GM18873 (cell line): ENCODE measurements at regions not wholly inside any gene's neighbourhood (a gene's known extent, or its start where the extent isn't known, plus 50 kb on each side); places are given as distances from the start of the nearest gene placed in this dataset.
"Not testable (repeated sequence)": the region's sequence is repeated elsewhere in the genome, so short reads cannot be mapped to it uniquely, and the experiment has no call there.

ENCODE experiments used
- ATAC-seq: cut with Tn5 transposase; IDR thresholded peaks from one replicate; pipeline ENCODE4 v1.9.1; 2021; ENCODE audit warnings: mild to moderate bottlenecking, moderate library complexity, moderate number of reproducible peaks; ENCODE audit not compliant: unreplicated experiment, low FRiP score

GRCh38 chr2:138296365-138296764, 205.2 kb upstream of the SPOPL start:
- ATAC-seq: no peak

DNA sequence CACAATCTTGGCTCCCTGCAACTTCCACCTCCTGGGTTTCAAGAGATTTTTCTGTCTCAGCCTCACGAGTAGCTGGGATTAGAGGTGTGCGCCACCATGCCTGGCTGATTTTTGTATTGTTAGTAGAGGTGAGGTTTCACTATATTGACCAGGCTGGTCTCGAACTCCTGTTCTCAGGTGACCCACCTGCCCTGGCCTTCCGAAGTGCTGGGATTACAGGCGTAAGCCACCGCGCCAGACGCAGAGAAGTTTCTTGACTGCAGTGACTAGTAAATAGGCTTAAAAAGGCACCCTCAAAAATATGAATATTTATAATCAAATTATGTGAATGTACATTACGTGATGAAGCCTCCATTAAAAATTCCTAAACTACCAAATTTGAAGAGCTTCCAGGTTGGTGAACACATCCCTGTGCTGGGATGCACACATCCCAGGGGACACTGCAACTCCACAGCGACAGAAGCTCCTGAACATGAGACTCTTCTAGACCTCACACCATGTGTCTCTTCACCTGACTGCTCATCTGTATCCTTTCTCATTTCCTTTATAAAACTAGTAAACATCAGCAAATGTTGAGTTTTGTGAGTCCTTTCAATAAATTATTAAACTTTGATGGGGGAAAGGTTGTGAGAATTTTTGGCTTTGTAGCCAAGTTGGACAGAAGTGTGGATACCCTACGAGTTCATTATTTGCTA, 203.3 kb upstream of the SPOPL start:
- ATAC-seq: peak; percentile 66

GRCh38 chr2:138298900-138299299, 202.7 kb upstream of the SPOPL start:
- ATAC-seq: peak; percentile 32

DNA sequence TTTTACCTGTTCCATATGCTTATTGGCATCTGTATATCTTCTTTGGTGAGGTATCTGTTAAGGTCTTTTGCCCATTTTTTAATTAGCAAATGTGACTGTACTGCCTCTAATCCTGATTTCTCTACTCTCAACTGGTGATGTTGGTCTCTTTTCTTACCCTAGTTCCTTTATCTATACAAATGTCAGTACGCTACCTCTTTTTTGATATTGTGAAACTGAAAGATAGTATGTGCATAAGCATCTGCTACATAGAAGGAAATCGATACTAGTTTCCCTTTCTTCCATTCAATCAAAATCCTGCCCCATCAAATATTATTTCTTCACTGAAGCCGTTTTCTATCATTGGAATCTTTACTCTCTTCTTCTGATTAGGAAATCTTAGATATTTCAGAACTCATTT, 194.9 kb upstream of the SPOPL start:
- ATAC-seq: no peak

DNA sequence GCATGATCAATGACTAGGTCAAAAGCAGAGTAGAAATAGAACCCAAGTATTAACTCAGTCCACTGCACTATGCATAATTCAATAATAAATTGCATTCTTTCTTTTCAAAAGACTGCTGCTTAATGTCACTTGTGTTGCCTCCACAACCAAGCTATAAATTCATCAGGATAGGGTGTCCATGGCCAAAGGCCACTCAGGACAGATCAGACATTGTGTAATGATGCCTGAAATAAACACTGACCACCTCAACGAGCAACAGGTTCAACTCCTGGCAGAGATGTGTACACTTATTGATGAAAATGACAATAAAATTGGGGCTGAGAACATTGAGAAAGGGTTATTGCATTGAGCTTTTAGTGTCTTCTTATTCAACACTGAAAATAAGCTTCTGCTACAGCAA, 194.5 kb upstream of the SPOPL start:
- ATAC-seq: no peak

DNA sequence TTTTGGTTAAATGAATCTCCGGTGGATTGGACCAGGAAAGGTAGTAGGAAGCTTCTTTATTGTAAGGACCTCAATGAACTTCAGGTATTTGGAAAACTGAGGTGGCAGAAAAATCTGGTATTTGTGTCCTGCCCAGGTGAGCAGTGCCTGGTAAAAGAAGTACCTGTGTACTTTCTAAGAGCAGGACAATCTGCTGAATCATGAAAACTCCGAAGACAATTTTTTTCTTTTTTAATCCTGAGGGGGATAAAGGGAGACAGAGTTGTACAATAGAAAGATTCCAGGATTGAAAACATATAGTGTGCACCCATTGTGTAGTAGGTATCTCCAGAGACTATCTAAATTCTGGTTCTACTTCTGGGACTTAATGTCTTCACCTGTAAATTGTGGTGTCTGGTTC, 191.8 kb upstream of the SPOPL start:
- ATAC-seq: no peak

GRCh38 chr2:138312061-138312460, 189.5 kb upstream of the SPOPL start:
- no peak for ATAC-seq

GRCh38 chr2:138315619-138316018, 186.0 kb upstream of the SPOPL start:
- not testable (repeated sequence) for ATAC-seq

- ATAC-seq: no peak
Observed at GRCh38 chr2:138319616-138320015, 182.0 kb upstream of the SPOPL start.

DNA sequence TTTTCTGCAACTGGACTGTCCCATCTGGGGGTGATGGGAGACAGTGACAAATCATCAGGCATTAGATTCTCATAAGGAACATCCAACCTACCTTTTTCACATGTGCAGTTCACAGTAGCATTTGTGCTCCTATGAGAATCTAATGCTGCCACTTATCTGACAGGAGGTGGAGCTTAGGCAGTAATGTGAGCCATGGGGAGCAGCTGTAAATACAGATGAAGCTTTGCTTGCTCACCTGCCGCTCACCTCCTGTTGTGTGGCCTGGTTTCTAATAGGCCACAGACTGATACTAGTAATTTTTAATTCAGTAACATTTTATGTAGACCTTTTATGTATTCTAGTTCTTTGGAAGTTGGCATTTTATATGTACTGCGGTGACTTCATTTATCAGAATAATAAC, 180.1 kb upstream of the SPOPL start:
- no peak for ATAC-seq

DNA sequence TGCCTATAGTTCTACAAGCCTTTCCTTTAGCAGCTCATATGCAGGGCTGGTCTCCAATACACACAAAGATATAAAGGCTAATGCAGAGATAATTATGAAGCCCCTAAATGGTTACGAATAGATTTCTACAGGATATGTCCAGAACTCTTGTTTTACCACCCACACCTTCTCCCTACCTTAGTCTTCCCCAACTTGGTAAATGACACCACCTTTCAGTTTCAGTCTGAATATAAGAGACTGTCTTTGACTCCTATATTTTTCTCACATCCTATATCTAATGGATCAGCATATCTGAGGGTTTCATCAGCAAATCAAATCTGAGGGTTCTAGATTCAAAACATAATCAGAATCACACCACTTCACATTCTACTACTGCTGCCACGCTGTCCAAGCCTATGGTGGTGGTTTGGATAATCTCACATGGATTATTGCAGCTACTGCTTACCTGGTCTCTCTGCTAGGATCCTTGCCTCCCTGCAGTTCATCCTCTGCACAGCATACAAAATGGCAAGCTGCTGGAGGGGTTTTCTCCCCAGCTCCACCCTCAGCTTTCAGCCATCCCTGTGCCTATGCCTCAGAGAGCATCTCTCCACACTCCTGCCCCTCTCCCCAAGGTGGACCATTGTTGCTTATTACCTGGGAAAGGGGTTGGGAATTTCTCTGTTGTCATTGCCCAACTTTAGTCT, 178.0 kb upstream of the SPOPL start:
- ATAC-seq: no peak

DNA sequence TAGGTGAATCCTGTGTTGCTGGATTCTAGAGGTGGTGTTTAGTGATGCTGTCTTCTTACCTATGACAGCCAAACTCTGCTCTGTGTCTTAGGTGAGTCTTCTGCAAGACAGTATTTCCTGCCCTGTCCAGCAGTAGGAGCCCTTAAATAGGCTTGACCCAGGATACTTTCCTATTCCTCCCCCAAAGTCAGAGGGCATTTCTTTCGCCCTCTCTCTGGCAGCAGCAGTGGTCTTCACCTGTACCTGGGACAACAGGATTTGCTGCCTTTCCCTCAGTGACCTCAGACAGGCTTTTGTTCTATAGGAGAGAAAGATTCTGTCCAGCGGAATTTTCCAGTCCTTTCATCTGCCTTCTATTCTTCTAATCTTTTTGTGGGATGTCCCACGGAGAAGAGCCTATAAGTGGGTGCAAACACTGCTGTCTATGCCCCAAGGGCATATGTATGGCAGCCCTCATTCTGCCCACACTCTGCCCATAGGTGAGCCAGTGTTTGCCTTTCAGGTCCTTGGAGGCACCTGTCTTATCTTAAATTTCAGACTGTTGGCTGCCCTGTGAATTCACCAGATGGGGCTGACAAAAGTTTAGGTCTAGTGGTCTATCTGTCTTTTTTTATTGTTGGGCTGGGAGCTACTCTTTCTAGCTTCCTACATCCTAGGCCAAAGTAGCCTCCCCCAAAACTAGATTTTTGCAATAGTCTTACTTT, 177.3 kb upstream of the SPOPL start:
- no peak for ATAC-seq

DNA sequence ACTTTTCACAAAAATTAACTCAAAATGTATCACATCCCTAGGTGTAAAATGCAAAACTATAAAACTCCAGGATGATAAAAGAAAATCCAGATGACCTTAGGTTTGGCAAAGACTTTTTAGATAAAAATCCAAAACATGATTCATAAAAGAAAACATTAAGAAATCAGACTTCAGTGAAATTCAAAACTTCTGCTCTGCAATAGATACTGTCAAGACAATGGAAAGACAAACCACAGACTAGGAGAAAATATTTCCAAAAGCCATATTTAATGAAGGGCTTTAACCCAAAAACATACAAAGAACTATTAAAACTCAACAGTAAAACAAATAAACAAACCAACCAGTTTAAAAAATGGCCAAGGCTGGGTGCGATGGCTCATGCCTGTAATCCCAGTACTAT, 173.6 kb upstream of the SPOPL start:
- no peak for ATAC-seq

- no peak for ATAC-seq
Observed at GRCh38 chr2:138329162-138329561, 172.4 kb upstream of the SPOPL start.

GRCh38 chr2:138329591-138329990, 172.0 kb upstream of the SPOPL start:
- ATAC-seq: no peak

- ATAC-seq: no peak
Observed at GRCh38 chr2:138333121-138333520, 168.4 kb upstream of the SPOPL start.

- ATAC-seq: no peak
Observed at GRCh38 chr2:138333677-138334076, 167.9 kb upstream of the SPOPL start.

DNA sequence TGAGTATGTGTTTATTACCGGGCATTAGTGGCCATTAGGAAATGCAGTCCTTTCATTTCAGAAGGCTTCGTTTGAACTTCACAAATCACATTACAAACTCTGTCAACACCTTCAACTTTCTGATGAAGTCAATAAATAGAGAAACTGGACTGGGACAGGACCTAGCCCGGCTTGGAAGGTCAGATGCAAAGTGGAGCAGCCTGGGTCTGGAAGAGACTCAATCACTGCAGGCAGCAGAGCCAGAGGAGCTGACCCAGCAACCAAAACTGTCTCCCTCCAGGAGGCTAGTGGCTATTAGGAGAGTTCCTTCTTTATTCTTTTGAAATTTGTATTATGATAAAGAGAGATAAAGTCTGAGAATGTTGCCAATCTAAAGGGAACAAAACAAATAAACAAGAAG, 167.2 kb upstream of the SPOPL start:
- ATAC-seq: no peak

DNA sequence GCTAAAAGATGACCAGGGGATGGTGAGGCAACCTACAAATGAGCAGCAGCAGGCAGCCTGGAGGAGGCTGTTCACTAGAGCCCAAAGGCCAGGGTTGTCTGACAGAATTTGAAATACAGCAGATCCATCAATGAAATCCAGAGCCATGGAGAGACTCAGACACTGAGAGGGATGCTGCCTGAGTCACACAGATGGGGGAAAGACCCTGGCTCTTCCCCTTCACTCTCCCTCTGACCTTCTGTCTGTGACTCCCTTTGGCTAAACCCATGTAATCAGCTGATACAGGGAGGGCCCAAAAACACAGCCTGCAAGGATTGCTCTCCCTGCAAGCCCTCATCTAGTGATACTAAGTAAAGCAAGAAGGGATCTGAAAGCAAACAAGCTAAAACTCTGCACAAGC, 166.5 kb upstream of the SPOPL start:
- ATAC-seq: no peak

- no peak for ATAC-seq
Observed at GRCh38 chr2:138336146-138336545, 165.4 kb upstream of the SPOPL start.

- ATAC-seq: no peak
Observed at GRCh38 chr2:138355244-138355643, 146.3 kb upstream of the SPOPL start.

- ATAC-seq: no peak
Observed at GRCh38 chr2:138356178-138356577, 145.4 kb upstream of the SPOPL start.
